Kidney epithelial cell (primary cell): ENCODE measurements at regions not wholly inside any gene's neighbourhood (a gene's known extent, or its start where the extent isn't known, plus 50 kb on each side); places are given as distances from the start of the nearest gene placed in this dataset.
"Not testable (repeated sequence)": the region's sequence is repeated elsewhere in the genome, so short reads cannot be mapped to it uniquely, and the experiment has no call there.

Source experiments
- DNase-seq: peaks from one replicate; pipeline ENCODE4 v3.0.0-alpha.2; 2010; ENCODE audit warnings: low read depth
- H3K27me3 ChIP-seq: 2 replicates; pipeline ENCODE4 v1.6.0; 2011; ENCODE audit warnings: low read length; ENCODE audit not compliant: control insufficient read depth, insufficient read depth
- H3K36me3 ChIP-seq: 2 replicates; pipeline ENCODE4 v1.5.1; 2011; ENCODE audit warnings: low read length; ENCODE audit not compliant: control insufficient read depth, insufficient read depth
- H3K4me3 ChIP-seq: 2 replicates; pipeline ENCODE4 v1.5.1; 2011; ENCODE audit warnings: low read depth, mild to moderate bottlenecking, control low read depth, low read length
- TF ChIP-seq, protein P1 (sequence below): IDR thresholded peaks from 2 replicates; pipeline ENCODE4 v1.5.1; 2011; ENCODE audit warnings: mild to moderate bottlenecking, moderate library complexity, low read length, control low read depth, inconsistent platforms; ENCODE audit not compliant: insufficient read depth, poor library complexity, severe bottlenecking

DNA sequence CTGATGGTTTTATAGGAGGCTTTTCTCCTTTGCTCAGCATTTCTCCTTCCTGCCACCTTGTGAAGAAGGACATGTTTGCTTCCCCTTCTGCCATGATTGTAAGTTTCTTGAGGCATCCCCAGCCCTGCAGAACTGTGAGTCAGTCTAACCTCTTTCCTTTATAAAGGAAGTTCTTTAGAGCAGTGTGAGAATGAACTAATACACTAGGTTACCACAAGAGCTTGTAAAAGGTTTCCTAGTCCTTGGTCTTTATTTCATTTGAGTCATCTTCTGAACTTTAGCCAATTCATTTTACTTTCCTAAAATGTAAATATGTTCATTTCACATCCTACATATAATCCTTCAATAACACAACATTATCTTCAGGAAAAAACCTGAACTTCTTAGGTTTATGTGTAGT is 365.3 kb downstream of the HHIPL2 start:
- Histone ChIP-seq H3K27me3 (no peaks in the 10 kb centered on the region), H3K36me3 (no peaks in the 10 kb centered on the region), H3K4me3 (no peak overlapping the region)
- TF ChIP-seq, protein P1, sequence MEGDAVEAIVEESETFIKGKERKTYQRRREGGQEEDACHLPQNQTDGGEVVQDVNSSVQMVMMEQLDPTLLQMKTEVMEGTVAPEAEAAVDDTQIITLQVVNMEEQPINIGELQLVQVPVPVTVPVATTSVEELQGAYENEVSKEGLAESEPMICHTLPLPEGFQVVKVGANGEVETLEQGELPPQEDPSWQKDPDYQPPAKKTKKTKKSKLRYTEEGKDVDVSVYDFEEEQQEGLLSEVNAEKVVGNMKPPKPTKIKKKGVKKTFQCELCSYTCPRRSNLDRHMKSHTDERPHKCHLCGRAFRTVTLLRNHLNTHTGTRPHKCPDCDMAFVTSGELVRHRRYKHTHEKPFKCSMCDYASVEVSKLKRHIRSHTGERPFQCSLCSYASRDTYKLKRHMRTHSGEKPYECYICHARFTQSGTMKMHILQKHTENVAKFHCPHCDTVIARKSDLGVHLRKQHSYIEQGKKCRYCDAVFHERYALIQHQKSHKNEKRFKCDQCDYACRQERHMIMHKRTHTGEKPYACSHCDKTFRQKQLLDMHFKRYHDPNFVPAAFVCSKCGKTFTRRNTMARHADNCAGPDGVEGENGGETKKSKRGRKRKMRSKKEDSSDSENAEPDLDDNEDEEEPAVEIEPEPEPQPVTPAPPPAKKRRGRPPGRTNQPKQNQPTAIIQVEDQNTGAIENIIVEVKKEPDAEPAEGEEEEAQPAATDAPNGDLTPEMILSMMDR: no peak
- no peak for DNase-seq

DNA sequence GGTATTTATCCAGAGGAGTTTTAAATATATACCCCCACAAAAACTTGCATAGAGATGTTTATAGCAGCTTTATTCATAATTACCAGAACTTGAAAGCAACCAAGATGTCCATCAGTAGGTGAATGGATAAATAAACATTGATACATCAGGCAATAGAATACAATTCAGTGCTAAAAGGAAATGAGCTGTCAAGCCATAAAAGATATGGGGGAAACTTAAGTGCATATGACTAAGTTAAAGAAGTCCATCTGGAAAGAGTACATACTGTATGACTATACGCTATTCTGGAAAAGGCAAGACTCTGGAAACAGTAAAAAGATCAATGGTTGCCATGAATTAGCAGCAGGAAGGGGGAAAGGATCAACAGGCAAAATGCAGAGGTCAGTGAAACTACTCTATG is 366.7 kb downstream of the HHIPL2 start:
- H3K27me3 ChIP-seq: no peaks in the 10 kb centered on the region

DNA sequence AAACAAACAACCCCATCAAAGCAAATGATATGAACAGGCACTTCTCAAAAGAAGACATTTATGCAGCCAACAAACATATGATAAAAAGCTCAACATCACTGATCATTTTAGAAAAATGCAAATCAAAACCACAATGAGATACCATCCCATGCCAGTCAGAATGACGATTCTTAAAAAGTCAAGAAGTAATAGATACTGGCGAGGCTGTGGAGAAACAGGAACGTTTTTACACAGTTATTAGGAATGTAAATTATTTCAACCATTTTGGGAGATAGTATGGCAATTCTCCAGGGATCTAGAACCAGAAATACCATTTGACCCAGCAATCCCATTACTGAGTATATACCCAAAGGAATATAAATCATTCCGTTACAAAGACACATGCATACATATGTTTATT is 370.4 kb downstream of the HHIPL2 start:
- not testable (repeated sequence) for DNase-seq, H3K36me3 ChIP-seq, H3K27me3 ChIP-seq, H3K4me3 ChIP-seq

More for the DNA sequence above, 366.7 kb downstream of the HHIPL2 start:
- Histone ChIP-seq H3K4me3 (no peak overlapping the region), H3K36me3 (no peaks in the 10 kb centered on the region)
- no peak for DNase-seq
- TF ChIP-seq, protein P1: no peak

DNA sequence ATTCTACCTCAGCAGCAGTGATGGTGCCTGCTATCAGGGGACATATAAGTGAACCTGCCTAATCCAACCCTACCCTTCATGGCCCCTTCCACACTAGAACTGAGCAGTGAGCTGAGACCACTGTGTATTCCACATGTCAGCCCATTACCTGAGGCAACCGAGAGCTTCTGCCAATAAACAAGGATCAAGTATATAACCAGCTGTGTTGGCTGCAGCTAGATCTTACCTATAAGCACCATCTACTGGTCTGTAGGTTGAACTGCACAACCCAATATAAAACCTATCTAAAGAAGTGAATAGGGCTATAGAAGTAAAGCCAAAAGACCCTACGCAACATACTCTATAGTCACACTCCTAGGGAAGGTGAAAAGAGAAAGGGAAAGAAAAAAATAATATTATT is 376.9 kb downstream of the HHIPL2 start:
- H3K4me3 ChIP-seq: no peak overlapping the region
- no peaks in the 10 kb centered on the region for H3K27me3 ChIP-seq
- peak; percentile 18 for DNase-seq
- TF ChIP-seq, protein P1: peak; percentile 64
- H3K36me3 ChIP-seq: no peaks in the 10 kb centered on the region

DNA sequence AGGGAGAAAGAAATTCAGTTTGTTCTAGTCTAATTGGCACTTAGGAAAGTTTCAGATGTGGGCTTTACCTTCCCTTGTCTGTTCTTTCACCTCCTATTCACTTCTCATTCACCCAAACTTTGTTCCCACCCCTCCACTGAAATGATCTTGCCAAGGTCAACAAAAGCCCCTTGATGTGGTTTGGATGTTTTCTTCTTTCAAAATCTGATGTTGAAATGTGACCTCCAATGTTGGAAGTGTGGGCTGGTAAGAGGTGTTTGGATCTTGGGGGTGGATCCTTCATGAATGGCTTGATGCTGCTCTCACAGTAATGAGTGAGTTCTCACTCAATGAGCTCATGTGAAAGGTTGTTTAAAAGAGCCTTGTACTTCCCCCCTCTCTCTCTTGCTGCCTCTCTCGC is 379.3 kb downstream of the HHIPL2 start:
- no peaks in the 10 kb centered on the region for H3K36me3 ChIP-seq
- H3K4me3 ChIP-seq: no peak overlapping the region
- DNase-seq: no peak
- no peaks in the 10 kb centered on the region for H3K27me3 ChIP-seq
- TF ChIP-seq, protein P1: no peak

DNA sequence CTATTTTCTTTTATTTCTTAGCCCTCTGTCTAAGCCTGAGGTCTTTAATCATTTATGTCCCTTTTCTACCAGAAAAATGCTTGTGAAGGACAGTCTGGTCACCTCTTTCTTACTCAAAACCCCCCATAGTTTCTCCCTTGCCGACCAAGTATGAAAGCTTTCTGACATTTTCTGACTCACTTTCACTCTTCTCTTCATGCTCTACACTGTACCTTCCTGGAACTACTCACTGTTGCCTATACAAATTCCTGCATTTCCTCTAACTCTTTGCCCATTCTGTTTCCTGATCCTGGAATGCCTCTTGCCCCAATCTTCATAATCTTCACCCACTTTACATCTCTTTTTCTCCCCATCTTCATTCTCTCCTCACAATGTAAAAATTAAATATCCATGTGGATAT is 380.0 kb downstream of the HHIPL2 start:
- Histone ChIP-seq H3K27me3 (no peaks in the 10 kb centered on the region), H3K4me3 (no peak overlapping the region), H3K36me3 (no peaks in the 10 kb centered on the region)
- DNase-seq: no peak
- TF ChIP-seq, protein P1: no peak

DNA sequence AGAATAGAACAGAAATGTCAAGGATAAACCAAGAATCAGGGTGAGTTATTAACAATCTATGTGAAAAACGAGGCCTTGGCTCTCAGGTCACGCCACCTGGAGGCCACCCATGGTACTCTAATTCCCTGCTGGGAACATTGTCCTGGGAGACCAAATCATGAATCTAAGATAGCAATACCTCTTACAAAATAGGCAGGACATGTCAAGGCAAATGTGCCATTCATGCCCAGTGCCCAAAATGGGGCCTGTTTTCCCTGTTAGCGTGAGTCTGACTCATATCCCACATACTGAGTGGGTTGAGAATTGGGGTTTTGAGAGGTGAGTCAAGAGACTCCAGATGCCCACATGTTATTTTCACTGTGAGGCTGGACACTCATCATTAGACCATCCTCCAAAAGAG is 380.8 kb downstream of the HHIPL2 start:
- H3K4me3 ChIP-seq: no peak overlapping the region
- no peaks in the 10 kb centered on the region for H3K27me3 ChIP-seq
- TF ChIP-seq, protein P1: peak; percentile 56
- peak; percentile 65 for DNase-seq
- no peaks in the 10 kb centered on the region for H3K36me3 ChIP-seq
